ENCODE measurements at regions not wholly inside any gene's neighbourhood (a gene's known extent, or its start where the extent isn't known, plus 50 kb on each side); places are given as distances from the start of the nearest gene placed in this dataset.

DNA sequence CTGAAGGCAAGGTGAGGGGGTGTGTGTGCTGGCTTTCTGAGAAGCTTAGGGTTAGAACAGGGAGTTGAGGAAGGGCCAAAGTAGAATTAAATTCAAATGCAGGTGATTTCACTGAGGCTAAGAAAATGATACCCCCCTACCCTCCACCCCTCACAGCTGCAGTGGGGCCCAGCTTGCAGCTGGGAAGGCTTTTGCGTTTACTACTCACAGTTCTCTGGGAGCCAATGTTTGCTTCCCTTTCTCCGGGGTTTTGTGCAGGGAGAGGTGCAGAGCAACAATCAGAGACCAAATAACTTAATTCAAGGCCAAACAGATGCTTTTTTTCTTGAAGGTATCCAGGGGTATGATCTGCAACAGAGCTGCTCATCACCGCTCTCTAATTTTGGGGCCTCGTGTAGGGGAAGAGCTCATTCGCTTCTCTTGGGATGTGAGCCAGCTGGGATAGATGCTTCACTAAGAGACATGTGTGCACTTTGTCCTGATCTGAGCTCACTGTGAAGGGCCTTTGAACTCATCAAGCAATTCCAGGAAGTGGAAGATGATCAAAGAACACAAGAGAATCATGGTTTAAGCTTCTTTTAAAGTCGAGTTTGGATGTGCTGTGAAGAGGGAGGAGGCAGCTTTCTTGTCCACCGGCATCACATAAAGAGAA lies 122.7 kb upstream of the C1GALT1C1 start:
- TF ChIP-seq, protein P1, sequence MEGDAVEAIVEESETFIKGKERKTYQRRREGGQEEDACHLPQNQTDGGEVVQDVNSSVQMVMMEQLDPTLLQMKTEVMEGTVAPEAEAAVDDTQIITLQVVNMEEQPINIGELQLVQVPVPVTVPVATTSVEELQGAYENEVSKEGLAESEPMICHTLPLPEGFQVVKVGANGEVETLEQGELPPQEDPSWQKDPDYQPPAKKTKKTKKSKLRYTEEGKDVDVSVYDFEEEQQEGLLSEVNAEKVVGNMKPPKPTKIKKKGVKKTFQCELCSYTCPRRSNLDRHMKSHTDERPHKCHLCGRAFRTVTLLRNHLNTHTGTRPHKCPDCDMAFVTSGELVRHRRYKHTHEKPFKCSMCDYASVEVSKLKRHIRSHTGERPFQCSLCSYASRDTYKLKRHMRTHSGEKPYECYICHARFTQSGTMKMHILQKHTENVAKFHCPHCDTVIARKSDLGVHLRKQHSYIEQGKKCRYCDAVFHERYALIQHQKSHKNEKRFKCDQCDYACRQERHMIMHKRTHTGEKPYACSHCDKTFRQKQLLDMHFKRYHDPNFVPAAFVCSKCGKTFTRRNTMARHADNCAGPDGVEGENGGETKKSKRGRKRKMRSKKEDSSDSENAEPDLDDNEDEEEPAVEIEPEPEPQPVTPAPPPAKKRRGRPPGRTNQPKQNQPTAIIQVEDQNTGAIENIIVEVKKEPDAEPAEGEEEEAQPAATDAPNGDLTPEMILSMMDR (IDR thresholded peaks at IDR 0.05): no peak
- no peak for TF ChIP-seq EP300 (IDR thresholded peaks at IDR 0.05)

All from stomach (tissue), 4 donors.